Fibroblast of gingiva (primary cell): ENCODE measurements at regions not wholly inside any gene's neighbourhood (a gene's known extent, or its start where the extent isn't known, plus 50 kb on each side); places are given as distances from the start of the nearest gene placed in this dataset.

Experiments
- DNase-seq: peaks from one replicate; pipeline ENCODE4 v3.0.0-alpha.2; 2011; ENCODE audit warnings: low read depth

GRCh38 chr4:173591760-173592159, 61.7 kb upstream of the HAND2 start:
- DNase-seq: no peak

- no peak for DNase-seq
Measured at GRCh38 chr4:173590697-173591096, 60.7 kb upstream of the HAND2 start.

GRCh38 chr4:173585876-173586572, 56.0 kb upstream of the HAND2 start:
- DNase-seq: no peak

GRCh38 chr4:173584506-173584905, 54.5 kb upstream of the HAND2 start:
- DNase-seq: no peak
